ENCODE measurements at regions not wholly inside any gene's neighbourhood (a gene's known extent, or its start where the extent isn't known, plus 50 kb on each side); places are given as distances from the start of the nearest gene placed in this dataset.

GRCh38 chr2:81739966-81740365, 1435.4 kb upstream of the LRRTM1 start:
- no peak for DNase-seq

- no peak for DNase-seq
These were observed 1430.4 kb upstream of the LRRTM1 start for GRCh38 chr2:81734981-81735380.

GRCh38 chr2:81714817-81715216, 1410.3 kb upstream of the LRRTM1 start:
- DNase-seq = no peak

GRCh38 chr2:81706856-81707255, 1402.3 kb upstream of the LRRTM1 start:
- no peak for DNase-seq

GRCh38 chr2:81703831-81704230, 1399.3 kb upstream of the LRRTM1 start:
- DNase-seq = no peak

- DNase-seq = no peak
These were observed 1388.0 kb upstream of the LRRTM1 start for GRCh38 chr2:81692566-81692965.

- no peak for DNase-seq
These were observed 1371.1 kb upstream of the LRRTM1 start for GRCh38 chr2:81675641-81676040.

- DNase-seq = no peak
These were observed 1368.4 kb upstream of the LRRTM1 start for GRCh38 chr2:81672923-81673322.

- no peak for DNase-seq
These were observed 1368.0 kb upstream of the LRRTM1 start for GRCh38 chr2:81672516-81672915.

GRCh38 chr2:81670885-81671284, 1366.3 kb upstream of the LRRTM1 start:
- DNase-seq = no peak

- no peak for DNase-seq
These were observed 1356.5 kb upstream of the LRRTM1 start for GRCh38 chr2:81661081-81661480.

GRCh38 chr2:81658227-81658626, 1353.7 kb upstream of the LRRTM1 start:
- no peak for DNase-seq

- DNase-seq = no peak
These were observed 1345.8 kb upstream of the LRRTM1 start for GRCh38 chr2:81650048-81650971.

- DNase-seq = no peak
These were observed 1344.3 kb upstream of the LRRTM1 start for GRCh38 chr2:81648806-81649205.

GRCh38 chr2:81648370-81648769, 1343.8 kb upstream of the LRRTM1 start:
- DNase-seq = no peak

GRCh38 chr2:81647715-81648230, 1343.2 kb upstream of the LRRTM1 start:
- DNase-seq = no peak

GRCh38 chr2:81645745-81646301, 1341.3 kb upstream of the LRRTM1 start:
- DNase-seq = no peak

GRCh38 chr2:81644189-81644588, 1339.6 kb upstream of the LRRTM1 start:
- DNase-seq = no peak

- no peak for DNase-seq
These were observed 1320.3 kb upstream of the LRRTM1 start for GRCh38 chr2:81624825-81625224.

GRCh38 chr2:81600088-81600487, 1295.5 kb upstream of the LRRTM1 start:
- no peak for DNase-seq

- no peak for DNase-seq
These were observed 1293.9 kb upstream of the LRRTM1 start for GRCh38 chr2:81598453-81598852.

- no peak for DNase-seq
These were observed 1284.9 kb upstream of the LRRTM1 start for GRCh38 chr2:81589406-81589805.

- no peak for DNase-seq
These were observed 1279.0 kb upstream of the LRRTM1 start for GRCh38 chr2:81583311-81584108.
